ENCODE measurements at regions not wholly inside any gene's neighbourhood (a gene's known extent, or its start where the extent isn't known, plus 50 kb on each side); places are given as distances from the start of the nearest gene placed in this dataset.

- H3K36me3 ChIP-seq: no peaks in the 10 kb centered on the region
- intact Hi-C loops (cut with micrococcal nuclease): no loop called here
- no peaks in the 10 kb centered on the region for H3K27me3 ChIP-seq (ENCODE audit: low read depth)
- no peaks in the 10 kb centered on the region for H3K4me1 ChIP-seq
- no peak overlapping the region for H3K27ac ChIP-seq (replicated peaks)
- no peak overlapping the region for H3K4me3 ChIP-seq
- DNase-seq: no peak
- TF ChIP-seq CTCF (IDR thresholded peaks at IDR 0.05; ENCODE audit: borderline replicate concordance): no peak
- H3K9me3 ChIP-seq (replicated peaks): peaks cover 22% of the 10 kb centered on the region
Observed at GRCh38 chr21:22476726-22477646, 1478.8 kb downstream of the NCAM2 start.

- no peaks in the 10 kb centered on the region for H3K27me3 ChIP-seq (ENCODE audit: low read depth)
Observed at GRCh38 chr21:22490049-22490448, 1491.8 kb downstream of the NCAM2 start.

GRCh38 chr21:22516230-22516629, 1518.0 kb downstream of the NCAM2 start:
- H3K4me3 ChIP-seq: no peak overlapping the region
- DNase-seq: no peak
- no peak overlapping the region for H3K27ac ChIP-seq (replicated peaks)
- no peak for TF ChIP-seq CTCF (IDR thresholded peaks at IDR 0.05; ENCODE audit: borderline replicate concordance)
- H3K4me1 ChIP-seq: no peaks in the 10 kb centered on the region
- no peaks in the 10 kb centered on the region for H3K36me3 ChIP-seq
- H3K27me3 ChIP-seq (ENCODE audit: low read depth): no peaks in the 10 kb centered on the region
- intact Hi-C loops (cut with micrococcal nuclease): no loop called here
- peaks cover 7% of the 10 kb centered on the region for H3K9me3 ChIP-seq (replicated peaks)

More at GRCh38 chr21:22490049-22490448, 1491.8 kb downstream of the NCAM2 start:
- no peak for TF ChIP-seq CTCF (IDR thresholded peaks at IDR 0.05; ENCODE audit: borderline replicate concordance)
- H3K4me3 ChIP-seq: no peak overlapping the region
- H3K27ac ChIP-seq (replicated peaks): no peak overlapping the region
- intact Hi-C loops (cut with micrococcal nuclease): no loop called here
- H3K36me3 ChIP-seq: no peaks in the 10 kb centered on the region
- peaks cover 12% of the 10 kb centered on the region for H3K9me3 ChIP-seq (replicated peaks)
- DNase-seq: no peak
- H3K4me1 ChIP-seq: no peaks in the 10 kb centered on the region

- Histone ChIP-seq H3K27ac (replicated peaks) (no peak overlapping the region), H3K4me3 (no peak overlapping the region), H3K27me3 (ENCODE audit: low read depth) (no peaks in the 10 kb centered on the region), H3K4me1 (no peaks in the 10 kb centered on the region), H3K36me3 (no peaks in the 10 kb centered on the region), H3K9me3 (replicated peaks) (peaks cover 37% of the 10 kb centered on the region)
- no peak for DNase-seq
- TF ChIP-seq CTCF (IDR thresholded peaks at IDR 0.05; ENCODE audit: borderline replicate concordance): no peak
- intact Hi-C loops (cut with micrococcal nuclease): no loop called here
Observed at GRCh38 chr21:22535630-22536029, 1537.4 kb downstream of the NCAM2 start.

GRCh38 chr21:22536509-22536908, 1538.3 kb downstream of the NCAM2 start:
- Histone ChIP-seq H3K27me3 (ENCODE audit: low read depth) (no peaks in the 10 kb centered on the region), H3K4me3 (no peak overlapping the region), H3K9me3 (replicated peaks) (peaks cover 46% of the 10 kb centered on the region), H3K36me3 (no peaks in the 10 kb centered on the region), H3K27ac (replicated peaks) (no peak overlapping the region), H3K4me1 (no peaks in the 10 kb centered on the region)
- TF ChIP-seq CTCF (IDR thresholded peaks at IDR 0.05; ENCODE audit: borderline replicate concordance): no peak
- intact Hi-C loops (cut with micrococcal nuclease): no loop called here
- no peak for DNase-seq

Data from left ventricle myocardium inferior (tissue), 1 donor.